OCI-M2 (cell line): ENCODE measurements at regions not wholly inside any gene's neighbourhood (a gene's known extent, or its start where the extent isn't known, plus 50 kb on each side); places are given as distances from the start of the nearest gene placed in this dataset.
"Not testable (repeated sequence)": the region's sequence is repeated elsewhere in the genome, so short reads cannot be mapped to it uniquely, and the experiment has no call there.

ENCODE experiments used
- DNase-seq: peaks from one replicate; lab custom pipeline; 2025; ENCODE audit not compliant: unreplicated experiment; lab: John Stamatoyannopoulos, UW

GRCh38 chrX:40998123-40998522, 87.1 kb upstream of the USP9X start:
- no peak for DNase-seq

DNA sequence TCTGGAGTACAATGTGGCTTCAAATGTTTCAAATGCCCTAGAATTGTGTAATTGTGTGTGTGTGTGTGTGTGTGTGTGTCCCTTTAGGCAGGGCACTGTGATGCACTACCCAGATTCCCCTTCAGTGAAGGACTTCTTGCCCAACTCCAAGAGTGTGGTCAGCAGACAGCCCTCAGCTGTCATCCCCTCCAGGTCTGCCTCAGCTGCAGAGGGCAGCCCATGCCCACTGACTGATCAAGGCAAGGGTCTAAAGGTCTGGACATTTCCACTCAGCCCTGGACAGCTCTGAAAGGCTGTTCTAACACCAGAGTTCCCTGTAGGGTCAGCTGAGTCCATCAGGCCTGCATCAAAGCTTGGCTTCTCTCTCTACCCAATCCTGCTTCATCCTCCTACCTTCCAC, 83.9 kb upstream of the USP9X start:
- DNase-seq: no peak

GRCh38 chrX:41002026-41002425, 83.2 kb upstream of the USP9X start:
- no peak for DNase-seq

DNA sequence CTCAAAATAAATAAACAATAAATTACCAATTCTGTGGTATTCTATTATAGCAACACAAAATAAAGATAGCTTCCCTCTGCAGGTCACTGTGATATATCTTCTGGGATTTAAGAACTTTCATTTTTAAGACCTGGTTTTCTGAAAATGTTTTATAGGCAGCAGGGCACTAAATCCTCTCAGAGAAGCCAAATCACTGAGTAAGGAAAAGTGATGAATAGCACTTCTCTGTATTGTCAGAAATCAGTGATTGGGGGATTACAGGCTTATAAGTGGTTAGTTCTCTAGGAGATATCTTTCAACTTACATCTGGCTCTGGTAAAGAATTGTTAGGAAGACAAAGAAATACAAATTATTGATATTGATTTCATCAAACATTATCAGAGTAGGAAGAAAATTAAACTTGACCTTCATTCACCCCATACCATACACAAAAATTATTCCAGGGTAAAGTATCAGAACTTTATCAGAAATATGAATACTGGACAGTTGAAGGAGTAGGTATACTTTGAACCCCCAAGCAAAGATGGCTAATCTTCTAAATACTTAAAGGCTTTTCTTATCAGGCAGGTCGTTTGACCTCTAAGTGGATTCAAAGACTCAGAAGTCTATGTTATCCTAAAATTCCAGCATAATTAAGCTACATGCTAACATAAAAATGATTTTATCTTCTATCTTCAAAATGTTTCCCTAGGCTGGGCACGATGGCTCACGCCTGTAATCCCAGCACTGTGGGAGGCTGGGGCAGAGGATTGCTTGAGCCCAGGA, 81.6 kb upstream of the USP9X start:
- DNase-seq: no peak

- no peak for DNase-seq
These were observed 79.7 kb upstream of the USP9X start for GRCh38 chrX:41005445-41005992.

- DNase-seq: no peak
These were observed 75.1 kb upstream of the USP9X start for GRCh38 chrX:41009850-41010846.

- DNase-seq: no peak
These were observed 70.4 kb upstream of the USP9X start for GRCh38 chrX:41014776-41015360.

DNA sequence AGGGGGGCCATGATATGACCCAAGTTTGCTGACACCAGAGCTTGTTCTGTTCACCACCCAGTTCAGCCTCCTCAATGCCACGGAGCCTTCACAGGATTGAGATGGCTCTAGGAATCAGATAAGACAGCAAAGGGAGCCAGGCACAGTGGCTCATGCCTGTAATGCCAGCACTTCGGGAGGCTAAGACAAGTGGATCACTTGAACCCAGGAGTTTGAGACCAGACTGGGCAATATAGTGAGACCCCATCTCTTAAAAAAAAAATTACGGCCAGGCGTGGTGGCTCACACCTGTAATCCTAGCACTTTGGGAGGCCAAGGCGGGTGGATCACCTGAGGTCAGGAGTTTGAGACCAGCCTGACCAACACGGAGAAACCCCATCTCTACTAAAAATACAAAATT, 67.5 kb upstream of the USP9X start:
- not testable (repeated sequence) for DNase-seq

DNA sequence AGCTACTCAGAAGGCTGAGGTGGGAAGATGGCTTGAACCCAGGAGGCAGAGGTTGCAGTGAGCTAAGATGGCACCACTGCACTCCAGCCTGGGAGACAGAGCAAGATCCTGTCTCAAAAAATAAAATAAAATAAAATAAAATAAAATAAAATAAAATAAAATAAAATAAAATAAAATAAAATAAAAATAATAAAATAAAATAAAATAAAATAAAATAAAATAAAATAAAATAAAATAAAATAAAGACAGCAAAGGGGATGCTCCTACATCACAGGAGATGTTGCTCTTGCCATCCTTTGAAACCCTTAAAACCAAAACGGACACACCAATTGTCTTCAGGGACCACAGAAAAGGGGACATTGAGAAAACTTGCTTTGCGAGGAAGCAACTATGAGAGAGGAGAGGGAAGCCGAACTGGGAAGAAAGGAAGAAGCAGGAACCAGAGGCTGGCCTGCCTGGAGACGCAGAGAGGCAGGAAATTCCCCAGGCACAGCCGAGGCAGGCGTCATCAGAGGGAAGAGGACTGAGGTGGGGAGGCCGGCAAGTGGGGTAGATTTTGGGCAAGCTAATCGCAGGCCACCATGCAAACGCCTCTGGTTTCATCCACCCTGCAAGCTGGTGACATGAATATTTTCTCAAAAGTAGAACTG, 66.7 kb upstream of the USP9X start:
- not testable (repeated sequence) for DNase-seq

GRCh38 chrX:41019041-41019392, 66.2 kb upstream of the USP9X start:
- DNase-seq: no peak

DNA sequence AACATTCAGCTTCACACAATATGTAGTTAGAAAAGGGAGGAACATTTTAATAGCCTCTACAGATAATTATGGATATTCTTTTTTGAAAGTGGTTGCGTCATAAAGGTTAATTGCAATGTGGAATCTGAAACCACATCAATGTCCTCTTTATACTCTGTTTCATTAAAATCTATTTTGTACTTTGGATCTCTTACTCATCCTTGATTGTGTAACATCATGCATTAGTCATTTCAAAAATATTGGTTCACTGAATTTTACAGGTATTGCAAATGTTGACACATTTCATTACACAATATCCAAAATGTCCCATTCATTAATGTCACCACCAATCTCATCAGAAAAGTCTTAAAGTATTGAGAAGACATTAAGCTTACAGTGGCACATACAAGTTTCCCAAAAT, 62.7 kb upstream of the USP9X start:
- DNase-seq: no peak

DNA sequence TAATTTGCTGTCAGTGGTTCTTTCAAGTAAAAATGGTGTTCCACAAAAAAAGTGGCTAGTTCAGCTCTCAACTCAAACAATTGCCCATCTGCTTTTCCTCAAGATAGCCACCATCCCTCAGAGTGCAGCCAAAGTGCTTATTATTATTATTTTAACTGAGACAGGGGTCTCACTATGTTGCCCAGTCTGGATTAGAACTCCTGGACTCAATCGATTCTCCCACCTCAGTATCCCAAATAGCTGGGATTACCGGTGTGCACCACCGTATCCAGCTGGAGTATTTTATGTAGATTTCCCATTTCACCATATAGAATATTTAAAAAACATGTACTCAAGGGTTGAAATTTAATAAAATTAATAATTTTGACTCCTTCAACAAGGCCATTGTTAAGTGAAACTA, 62.1 kb upstream of the USP9X start:
- no peak for DNase-seq

DNA sequence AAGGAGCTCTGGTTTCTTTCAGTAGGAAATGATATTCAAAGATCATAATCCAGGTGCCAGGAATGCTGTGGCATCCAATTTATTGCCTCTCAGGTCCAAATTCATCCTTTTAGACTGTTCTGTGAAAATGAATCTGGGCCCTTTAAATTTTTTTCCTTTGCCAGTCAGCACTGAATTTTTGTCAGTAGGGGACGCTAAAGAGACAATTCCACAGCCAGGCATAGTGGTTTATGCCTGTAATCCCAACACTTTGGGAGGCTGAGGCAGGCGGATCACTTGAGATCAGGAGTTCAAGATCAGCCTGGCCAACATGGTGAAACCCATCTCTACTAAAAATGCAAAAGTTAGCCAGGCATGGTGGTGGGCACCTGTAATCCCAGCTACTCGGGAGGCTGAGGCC, 60.9 kb upstream of the USP9X start:
- DNase-seq: not testable (repeated sequence)

DNA sequence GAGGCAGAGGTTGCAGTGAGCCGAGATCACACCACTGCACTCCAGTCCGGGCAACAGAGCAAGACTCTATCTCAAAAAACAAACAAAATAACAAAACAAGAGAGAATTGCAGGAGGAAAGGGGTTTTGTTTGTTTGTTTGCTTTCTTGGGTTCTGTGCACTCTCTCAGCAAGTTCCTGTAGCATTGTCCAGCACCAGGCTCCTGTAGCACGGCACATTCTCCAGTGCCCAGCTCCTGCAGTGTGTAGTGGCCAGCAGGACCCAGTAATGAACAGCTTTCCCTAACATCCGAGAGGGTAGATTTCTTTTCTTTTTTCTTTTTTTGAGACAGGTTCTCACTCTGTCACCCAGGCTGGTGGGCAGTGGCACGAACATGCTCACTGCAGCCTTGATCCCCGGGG, 60.5 kb upstream of the USP9X start:
- DNase-seq: no peak

DNA sequence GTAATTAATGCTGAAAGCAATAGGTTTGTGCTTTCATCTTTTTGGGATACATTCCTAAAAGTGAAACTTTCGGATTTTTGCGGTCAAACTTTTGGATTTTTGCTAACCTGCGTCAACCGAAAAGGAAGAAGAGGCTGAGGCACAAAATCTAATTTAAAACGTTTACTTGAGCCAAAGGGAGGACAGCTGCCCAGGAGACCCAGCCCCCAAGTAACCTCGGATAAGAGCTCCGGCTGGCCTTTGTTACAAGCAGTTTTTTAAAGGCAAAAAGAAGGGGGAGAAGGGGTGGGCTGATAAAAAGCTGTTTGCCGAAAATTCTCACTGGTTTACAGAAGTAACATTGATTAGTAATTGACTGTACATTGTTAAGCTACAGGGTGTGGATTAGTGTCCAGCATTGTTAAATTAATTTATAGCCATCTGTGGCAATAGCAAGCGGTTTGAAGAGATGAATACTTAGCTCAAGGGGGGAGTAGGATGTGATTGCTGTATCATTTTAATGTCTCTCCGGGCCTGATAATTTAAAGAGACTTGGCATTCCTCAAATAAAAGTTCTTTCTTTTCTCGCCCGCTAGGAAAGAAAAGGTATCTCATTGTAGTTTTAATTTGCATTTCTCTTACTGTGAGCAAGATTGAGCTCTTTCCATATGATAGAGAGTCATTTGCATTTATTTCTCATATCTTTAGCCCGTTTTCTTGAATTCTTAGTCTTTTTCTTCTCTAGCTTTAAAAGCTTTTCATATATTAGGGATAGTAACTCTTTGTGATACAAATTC, 59.1 kb upstream of the USP9X start:
- no peak for DNase-seq

DNA sequence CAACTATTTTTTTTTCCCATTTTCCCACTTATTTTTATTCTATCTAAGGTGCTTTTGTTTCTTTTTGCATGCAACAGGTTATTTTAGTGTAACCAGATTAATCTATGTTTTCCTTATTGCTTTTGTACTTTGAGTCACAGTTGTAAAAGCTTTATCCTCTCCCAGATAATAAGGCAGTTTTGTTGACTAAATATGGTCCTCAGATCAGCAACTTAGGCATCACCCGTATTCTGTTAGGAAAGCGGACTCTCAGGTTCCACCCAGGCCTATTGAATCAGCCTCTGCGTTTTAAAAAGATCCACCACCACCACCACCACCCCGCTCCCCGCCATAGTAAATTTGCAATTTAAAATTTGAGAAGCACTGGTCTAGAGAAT, 58.6 kb upstream of the USP9X start:
- DNase-seq: no peak

GRCh38 chrX:41029332-41029731, 55.9 kb upstream of the USP9X start:
- no peak for DNase-seq

DNA sequence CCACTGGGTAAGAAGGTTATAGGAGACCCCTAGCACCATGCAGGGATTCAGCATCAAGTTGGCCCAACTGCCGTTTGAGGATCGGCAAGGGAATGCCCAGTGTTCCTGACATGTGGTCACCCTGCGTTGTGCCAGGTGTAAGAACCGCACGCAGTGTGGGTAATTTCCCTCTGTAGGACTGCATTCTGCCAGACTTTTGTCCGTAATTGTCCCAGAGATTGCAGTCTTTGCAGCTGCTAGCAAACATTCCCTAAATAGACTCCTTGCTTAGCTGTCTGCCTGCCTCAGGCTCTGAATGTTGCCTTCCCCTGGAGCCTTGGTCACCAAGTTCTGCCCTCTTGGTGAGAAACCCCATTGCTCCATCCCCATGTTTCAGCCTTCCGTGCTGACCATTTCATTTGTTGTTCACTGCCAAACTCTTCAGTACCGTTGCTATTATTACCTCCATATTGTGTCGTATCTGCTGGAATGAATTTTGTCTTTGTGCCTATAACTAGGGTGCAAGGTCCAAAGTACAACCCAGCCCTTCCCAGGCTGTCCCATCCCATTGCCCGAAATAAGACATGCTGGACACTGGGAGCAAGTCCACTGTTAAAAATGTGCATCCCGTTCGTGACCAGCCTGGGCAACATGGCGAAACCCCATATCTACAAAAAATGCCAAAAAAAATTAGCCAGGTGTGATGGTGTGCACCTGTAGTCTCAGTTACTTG, 53.8 kb upstream of the USP9X start:
- no peak for DNase-seq

DNA sequence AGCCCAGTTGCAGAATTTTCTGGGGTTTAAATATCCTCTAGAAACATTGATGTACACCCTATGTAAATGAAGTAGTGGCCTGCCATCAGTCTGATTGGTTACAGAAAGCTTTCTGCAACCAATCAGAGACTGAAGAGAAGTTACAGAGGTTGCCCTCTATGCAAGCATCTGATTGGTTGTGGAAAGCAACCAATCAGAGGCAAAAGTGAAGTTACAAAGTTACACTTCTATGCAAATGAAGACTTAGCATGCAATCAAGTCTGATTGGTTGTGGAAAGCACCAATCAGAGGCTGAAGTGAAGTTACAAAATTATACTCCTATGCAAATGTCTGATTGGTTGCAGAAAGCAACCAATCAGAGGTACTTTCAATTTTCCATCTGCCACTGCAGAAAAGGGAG, 51.9 kb upstream of the USP9X start:
- no peak for DNase-seq

GRCh38 chrX:41034902-41035301, 50.3 kb upstream of the USP9X start:
- DNase-seq: not testable (repeated sequence)
